ENCODE measurements at regions not wholly inside any gene's neighbourhood (a gene's known extent, or its start where the extent isn't known, plus 50 kb on each side); places are given as distances from the start of the nearest gene placed in this dataset.

- TF ChIP-seq CTCF (conservative IDR thresholded peaks at IDR 0.05 in 1 of 2, IDR thresholded peaks at IDR 0.05 in 1 of 2; ENCODE audit: extremely low read depth in 1 of 2, insufficient read depth in 1 of 2, low read depth in 1 of 2, low read length in 2 of 2) (no peak), EZH2 (IDR thresholded peaks at IDR 0.05; ENCODE audit: borderline replicate concordance, low read length) (no peak)
These were observed 137.6 kb upstream of the DSEL start for GRCh38 chr18:67654101-67654500.

Measured in mammary epithelial cell (primary cell).